HL-60 (cell line): ENCODE measurements at regions not wholly inside any gene's neighbourhood (a gene's known extent, or its start where the extent isn't known, plus 50 kb on each side); places are given as distances from the start of the nearest gene placed in this dataset.

Source experiments
- DNase-seq, 2 experiments: peaks; one replicate each; pipeline ENCODE4 v3.0.0-alpha.2; 2010 to 2020; ENCODE audit warnings: low read depth in 1 of 2, low spot score in 1 of 2
- H3K27ac ChIP-seq: fragments of 250-450 bp; sonication (Bioruptor Pico); replicated peaks from 2 replicates; pipeline ENCODE4 v1.5.1; 2020; ENCODE audit warnings: mild to moderate bottlenecking, moderate library complexity
- H3K27me3 ChIP-seq: fragments of 250-450 bp; sonication (Bioruptor Pico); 2 replicates; pipeline ENCODE4 v1.5.1; 2021; ENCODE audit warnings: mild to moderate bottlenecking, moderate library complexity; ENCODE audit not compliant: insufficient read depth, poor library complexity, severe bottlenecking
- H3K4me3 ChIP-seq: replicated peaks from 2 replicates; pipeline ENCODE4 v1.5.1; 2011; ENCODE audit warnings: mild to moderate bottlenecking, control low read depth, low read length; ENCODE audit not compliant: insufficient read depth
- CTCF ChIP-seq: IDR thresholded peaks from one replicate; pipeline ENCODE4 v1.5.1; 2011; ENCODE audit warnings: low read length, control low read depth, inconsistent platforms; ENCODE audit not compliant: insufficient read depth
- GABPA ChIP-seq: IDR thresholded peaks from 2 replicates; pipeline ENCODE4 v1.6.1; 2012; ENCODE audit warnings: low read depth
- POLR2AphosphoS5 ChIP-seq: IDR thresholded peaks from 2 replicates; pipeline ENCODE4 v1.6.1; 2012; ENCODE audit warnings: low read depth
- REST ChIP-seq: IDR thresholded peaks from 2 replicates; pipeline ENCODE4 v1.6.1; 2012; ENCODE audit warnings: low read depth; ENCODE audit not compliant: insufficient replicate concordance
- SPI1 ChIP-seq: IDR thresholded peaks from 2 replicates; pipeline ENCODE4 v1.6.1; 2012; ENCODE audit warnings: low read depth, mild to moderate bottlenecking, borderline replicate concordance

DNA sequence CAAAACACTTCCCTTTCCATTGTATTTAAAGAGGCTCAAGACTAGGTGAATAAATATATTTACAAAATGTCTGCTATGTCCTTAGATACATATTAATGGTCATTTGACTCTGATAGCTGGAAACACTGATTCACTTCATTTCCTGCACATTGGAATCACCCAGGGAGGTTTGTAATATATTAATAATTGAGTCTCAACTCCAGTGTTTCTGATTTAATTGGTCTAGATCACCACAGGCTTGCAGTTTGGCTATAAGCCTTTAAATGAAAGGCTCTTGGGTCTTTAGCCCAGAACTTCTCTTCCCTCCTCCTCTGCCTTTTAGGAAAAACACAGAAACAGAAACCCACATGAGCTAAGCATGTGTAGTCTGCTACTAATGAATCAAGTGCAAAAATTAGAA is 378.0 kb downstream of the TBC1D4 start:
- Histone ChIP-seq H3K27ac (no peak overlapping the region), H3K27me3 (no peaks in the 10 kb centered on the region), H3K4me3 (no peak overlapping the region)
- DNase-seq, result no peak
- TF ChIP-seq SPI1, result no peak
- no peak for TF ChIP-seq GABPA
- TF ChIP-seq CTCF, result no peak
- no peak for TF ChIP-seq REST

GRCh38 chr13:75102001-75102716 is 379.8 kb downstream of the TBC1D4 start:
- H3K27ac ChIP-seq, result no peak overlapping the region
- no peaks in the 10 kb centered on the region for H3K27me3 ChIP-seq
- TF ChIP-seq CTCF, result no peak
- no peak for TF ChIP-seq POLR2AphosphoS5
- TF ChIP-seq GABPA, result no peak
- no peak for TF ChIP-seq REST
- TF ChIP-seq SPI1, result no peak
- DNase-seq, result no peak
- no peak overlapping the region for H3K4me3 ChIP-seq

DNA sequence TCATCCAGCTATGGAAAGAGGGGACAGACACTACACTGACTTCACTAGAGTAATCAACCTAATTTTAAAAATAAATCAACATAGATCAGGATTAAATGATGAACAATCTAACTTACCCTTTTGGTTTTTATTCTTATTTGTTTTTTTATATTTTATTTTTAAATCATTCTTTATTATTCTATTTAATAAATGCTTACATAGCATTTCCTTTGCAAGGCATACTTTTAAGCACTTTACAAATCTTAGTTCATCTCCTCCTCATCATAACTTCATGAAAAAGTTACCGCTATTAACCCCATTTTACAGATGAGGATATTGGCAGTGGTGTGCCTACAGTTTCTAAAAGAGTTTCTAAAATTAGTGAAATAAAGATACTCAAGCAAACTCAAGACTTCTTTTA is 380.6 kb downstream of the TBC1D4 start:
- TF ChIP-seq CTCF (no peak), GABPA (no peak), POLR2AphosphoS5 (no peak), SPI1 (no peak), REST (no peak)
- no peaks in the 10 kb centered on the region for H3K27me3 ChIP-seq
- no peak overlapping the region for H3K27ac ChIP-seq
- no peak overlapping the region for H3K4me3 ChIP-seq
- DNase-seq, result no peak
